ENCODE measurements at regions not wholly inside any gene's neighbourhood (a gene's known extent, or its start where the extent isn't known, plus 50 kb on each side); places are given as distances from the start of the nearest gene placed in this dataset.

GRCh38 chr17:56679115-56679776, 85.7 kb downstream of the NOG start:
- TF ChIP-seq CTCF (conservative IDR thresholded peaks at IDR 0.05) = peak; percentile 80
- no peak for TF ChIP-seq EZH2 (IDR thresholded peaks at IDR 0.05; ENCODE audit: low read depth)
